IMR-90 (cell line): ENCODE measurements at regions not wholly inside any gene's neighbourhood (a gene's known extent, or its start where the extent isn't known, plus 50 kb on each side); places are given as distances from the start of the nearest gene placed in this dataset.

Source experiments
- ATAC-seq: fragments of 200-7000 bp; cut with Tn5 transposase; 2 replicates; pipeline ENCODE4 v1.9.1; 2020; ENCODE audit warnings: low read depth, mild to moderate bottlenecking, moderate library complexity
- BruUV-seq: library from RNA; stranded (reverse); fragments of 400-500 nt; replicated peaks from 2 replicates; lab custom pipeline; 2021; lab: Mats Ljungman, UMichigan
- CTCF ChIA-PET: fragments of 300-600 bp; formaldehyde crosslinking; extraction: SDS; loops from one replicate; lab custom pipeline; 2021; ENCODE audit warnings: antibody characterized with exemption; lab: Yijun Ruan, JAX
- POLR2A ChIA-PET: fragments of 300-600 bp; sonication (Branson Sonifier 250); formaldehyde crosslinking; loops from one replicate; lab custom pipeline; 2022; ENCODE audit warnings: antibody characterized with exemption; ENCODE audit not compliant: unreplicated experiment; lab: Charles Lee
- DNase-seq: peaks from one replicate; pipeline ENCODE4 v3.0.0; 2013
- H2AFZ ChIP-seq: replicated peaks from 2 replicates; pipeline ENCODE3; 2013; ENCODE audit warnings: low read length, mild to moderate bottlenecking; ENCODE audit not compliant: poor library complexity
- H2AK5ac ChIP-seq: 2 replicates; pipeline ENCODE4 v1.6.1; 2013; ENCODE audit warnings: low read depth, low read length, inconsistent platforms
- H2AK9ac ChIP-seq: replicated peaks from 2 replicates; pipeline ENCODE3; 2013; ENCODE audit warnings: mild to moderate bottlenecking, low read depth, low read length, moderate library complexity; ENCODE audit not compliant: poor library complexity
- H2BK120ac ChIP-seq: 2 replicates; pipeline ENCODE4 v1.6.1; 2013; ENCODE audit warnings: low read depth, low read length, inconsistent platforms
- H2BK15ac ChIP-seq: 3 replicates; pipeline ENCODE4 v1.6.1; 2013; ENCODE audit warnings: low read depth, low read length, inconsistent platforms
- H2BK20ac ChIP-seq: 2 replicates; pipeline ENCODE4 v1.6.1; 2013; ENCODE audit warnings: low read depth, mild to moderate bottlenecking, inconsistent platforms, low read length, moderate library complexity
- H2BK5ac ChIP-seq: 2 replicates; pipeline ENCODE4 v1.6.1; 2013; ENCODE audit warnings: mild to moderate bottlenecking, low read depth, low read length, inconsistent platforms; ENCODE audit not compliant: poor library complexity, severe bottlenecking
- H3K14ac ChIP-seq: replicated peaks from 2 replicates; pipeline ENCODE4 v1.6.1; 2013; ENCODE audit warnings: low read depth, low read length, inconsistent platforms
- H3K18ac ChIP-seq: 2 replicates; pipeline ENCODE4 v1.6.1; 2013; ENCODE audit warnings: low read depth, low read length, control low read depth
- H3K23ac ChIP-seq: 2 replicates; pipeline ENCODE4 v1.6.1; 2013; ENCODE audit warnings: low read depth, low read length, inconsistent platforms
- H3K27ac ChIP-seq: 2 replicates; pipeline ENCODE4 v1.5.1; 2013; ENCODE audit warnings: mild to moderate bottlenecking, control low read depth, low read length; ENCODE audit not compliant: insufficient read depth
- H3K27me3 ChIP-seq: 2 replicates; pipeline ENCODE4 v1.6.1; 2013; ENCODE audit warnings: low read length; ENCODE audit not compliant: control insufficient read depth, insufficient read depth
- H3K36me3 ChIP-seq: 2 replicates; pipeline ENCODE4 v1.6.1; 2013; ENCODE audit warnings: low read length, mixed read lengths; ENCODE audit not compliant: control insufficient read depth, insufficient read depth
- H3K4ac ChIP-seq: 2 replicates; pipeline ENCODE4 v1.6.1; 2013; ENCODE audit warnings: low read depth, low read length, inconsistent platforms
- H3K4me1 ChIP-seq: 2 replicates; pipeline ENCODE4 v1.6.1; 2013; ENCODE audit warnings: low read length, mixed read lengths; ENCODE audit not compliant: control insufficient read depth, insufficient read depth
- H3K4me2 ChIP-seq: 2 replicates; pipeline ENCODE4 v1.6.1; 2013; ENCODE audit warnings: low read depth, mild to moderate bottlenecking, control low read depth, low read length, moderate library complexity
- H3K4me3 ChIP-seq: 2 replicates; pipeline ENCODE4 v1.5.1; 2013; ENCODE audit warnings: low read depth, mild to moderate bottlenecking, control low read depth, low read length, moderate library complexity; ENCODE audit not compliant: insufficient read depth
- H3K56ac ChIP-seq: 2 replicates; pipeline ENCODE4 v1.6.1; 2013; ENCODE audit warnings: low read length, inconsistent platforms; ENCODE audit not compliant: insufficient read depth; ENCODE audit errors: extremely low read depth
- H3K79me1 ChIP-seq, 2 experiments: 2 replicates each; pipeline ENCODE4 v1.6.1; 2013; ENCODE audit warnings: low read length in 2 of 2, inconsistent platforms in 1 of 2, low read depth in 1 of 2
- H3K9ac ChIP-seq: 2 replicates; pipeline ENCODE4 v1.6.1; 2013; ENCODE audit warnings: low read depth, low read length, control low read depth
- H3K9me1 ChIP-seq: 2 replicates; pipeline ENCODE4 v1.6.1; 2013; ENCODE audit warnings: low read length, inconsistent platforms; ENCODE audit not compliant: insufficient read depth
- H3K9me3 ChIP-seq: 2 replicates; pipeline ENCODE4 v1.6.1; 2013; ENCODE audit warnings: low read length; ENCODE audit not compliant: control insufficient read depth, insufficient read depth
- H4K20me1 ChIP-seq: 2 replicates; pipeline ENCODE4 v1.6.1; 2013; ENCODE audit warnings: low read length, inconsistent platforms; ENCODE audit not compliant: insufficient read depth
- H4K5ac ChIP-seq: 2 replicates; pipeline ENCODE4 v1.6.1; 2013; ENCODE audit warnings: mild to moderate bottlenecking, low read depth, low read length, control low read depth
- H4K8ac ChIP-seq, 2 experiments: 2 replicates each; pipeline ENCODE4 v1.6.1; 2013; ENCODE audit warnings: low read depth in 2 of 2, low read length in 2 of 2, control low read depth in 1 of 2, inconsistent platforms in 1 of 2
- H4K91ac ChIP-seq: 2 replicates; pipeline ENCODE4 v1.6.1; 2013; ENCODE audit warnings: low read depth, low read length, inconsistent platforms; ENCODE audit not compliant: insufficient read depth
- BHLHE40 ChIP-seq: fragments of 150-350 bp; IDR thresholded peaks from 2 replicates; pipeline ENCODE4 v1.6.1; 2016; ENCODE audit warnings: mild to moderate bottlenecking, low read depth, low read length
- CEBPB ChIP-seq: IDR thresholded peaks from 2 replicates; pipeline ENCODE4 v1.6.1; 2012; ENCODE audit warnings: low read depth, low read length, improper control_type of control experiment
- CHD1 ChIP-seq: IDR thresholded peaks from 2 replicates; pipeline ENCODE4 v1.6.1; 2012; ENCODE audit warnings: low read depth, low read length, improper control_type of control experiment
- CTCF ChIP-seq: conservative IDR thresholded peaks from 2 replicates; pipeline ENCODE4 v1.5.1; 2012; ENCODE audit warnings: mild to moderate bottlenecking, low read depth, low read length, improper control_type of control experiment
- ELK1 ChIP-seq: fragments of 150-350 bp; IDR thresholded peaks from 2 replicates; pipeline ENCODE4 v1.6.1; 2016; ENCODE audit warnings: low read depth, mild to moderate bottlenecking, low read length, moderate library complexity, borderline replicate concordance
- FOS ChIP-seq: fragments of 150-350 bp; IDR thresholded peaks from 2 replicates; pipeline ENCODE4 v1.6.1; 2016; ENCODE audit warnings: low read depth, low read length
- MAFK ChIP-seq: IDR thresholded peaks from 2 replicates; pipeline ENCODE4 v1.6.1; 2012; ENCODE audit warnings: low read depth, low read length, improper control_type of control experiment
- MAZ ChIP-seq: IDR thresholded peaks from 2 replicates; pipeline ENCODE4 v1.6.1; 2012; ENCODE audit warnings: low read depth, mild to moderate bottlenecking, low read length, improper control_type of control experiment, moderate library complexity, borderline replicate concordance
- MXI1 ChIP-seq: IDR thresholded peaks from 2 replicates; pipeline ENCODE4 v1.6.1; 2012; ENCODE audit warnings: low read depth, mild to moderate bottlenecking, low read length, moderate library complexity, borderline replicate concordance
- NFE2L2 ChIP-seq: fragments of 150-350 bp; IDR thresholded peaks from 2 replicates; pipeline ENCODE4 v1.6.1; 2016; ENCODE audit warnings: low read depth, mild to moderate bottlenecking, low read length
- POLR2A ChIP-seq: IDR thresholded peaks from 2 replicates; pipeline ENCODE4 v1.6.1; 2012; ENCODE audit warnings: mild to moderate bottlenecking, low read depth, low read length
- RAD21 ChIP-seq: IDR thresholded peaks from 2 replicates; pipeline ENCODE4 v1.6.1; 2012; ENCODE audit warnings: low read length, improper control_type of control experiment
- RCOR1 ChIP-seq: IDR thresholded peaks from 2 replicates; pipeline ENCODE4 v1.6.1; 2012; ENCODE audit warnings: mild to moderate bottlenecking, low read length, improper control_type of control experiment; ENCODE audit not compliant: insufficient replicate concordance
- RFX5 ChIP-seq: IDR thresholded peaks from 2 replicates; pipeline ENCODE4 v1.8.0; 2012; ENCODE audit warnings: low read depth, mild to moderate bottlenecking, low read length, moderate library complexity
- SMC3 ChIP-seq: fragments of 150-350 bp; IDR thresholded peaks from 2 replicates; pipeline ENCODE4 v1.6.1; 2016; ENCODE audit warnings: low read depth, mild to moderate bottlenecking, antibody characterized with exemption, low read length, moderate library complexity
- USF2 ChIP-seq: fragments of 150-350 bp; IDR thresholded peaks from 2 replicates; pipeline ENCODE4 v1.6.1; 2017; ENCODE audit warnings: mild to moderate bottlenecking, antibody characterized with exemption, low read length, low read depth
- WGBS, 2 experiments: methylation state at CpG; one replicate each; pipeline versions ENCODE4 v1.1.5 to v1.1.7; 2013; ENCODE audit warnings: missing lambda C conversion rate in 2 of 2; ENCODE audit not compliant: insufficient read length in 1 of 2; ENCODE audit errors: extremely low coverage in 2 of 2; 5-methylcytosine and 5-hydroxymethylcytosine counted together
- dilution Hi-C: fragments of 300-500 bp; cut with HindIII; formaldehyde crosslinking; loops from one replicate; pipeline ENCODE4 v1.14.3; 2018; ENCODE audit warnings: low sequenced_read_pairs; ENCODE audit not compliant: unreplicated experiment
- in situ Hi-C: fragments of 300-500 bp; cut with MboI; formaldehyde crosslinking; loops from 3 replicates; pipeline ENCODE4 v1.14.3; 2019; ENCODE audit warnings: low sequenced_read_pairs, inconsistent platforms, mixed read lengths
- intact Hi-C: fragments of 100-400 bp; cut with micrococcal nuclease; formaldehyde crosslinking; loops from 2 replicates; pipeline ENCODE4 v1.10.0; 2022

- no peaks in the 10 kb centered on the region for H3K9me3 ChIP-seq
- H3K9ac ChIP-seq = no peak overlapping the region
- no peaks in the 10 kb centered on the region for H3K4me1 ChIP-seq
- no peak overlapping the region for H3K14ac ChIP-seq
- no peak overlapping the region for H3K4me2 ChIP-seq
- TF ChIP-seq MAZ (no peak), RAD21 (no peak), CHD1 (no peak), RCOR1 (no peak), BHLHE40 (no peak), CEBPB (no peak), POLR2A (no peak), MXI1 (no peak), USF2 (no peak), RFX5 (no peak), FOS (no peak), MAFK (no peak), NFE2L2 (no peak), CTCF (no peak), SMC3 (no peak), ELK1 (no peak)
- H4K91ac ChIP-seq = no peak overlapping the region
- H3K23ac ChIP-seq = no peak overlapping the region
- H2BK120ac ChIP-seq = no peak overlapping the region
- POLR2A ChIA-PET = no interaction called here
- no peaks in the 10 kb centered on the region for H3K9me1 ChIP-seq
- H4K5ac ChIP-seq = no peak overlapping the region
- no CpG with 5 or more reads among the region's 3 CpGs for WGBS, 2 experiments
- H2BK5ac ChIP-seq = no peak overlapping the region
- H3K56ac ChIP-seq = no peak overlapping the region
- dilution Hi-C loops = no loop called here
- intact Hi-C loops = no loop called here
- no peak overlapping the region for H3K18ac ChIP-seq
- no peak overlapping the region for H3K4ac ChIP-seq
- no peak overlapping the region for H2BK20ac ChIP-seq
- H2BK15ac ChIP-seq = no peak overlapping the region
- H4K20me1 ChIP-seq = no peaks in the 10 kb centered on the region
- no peak overlapping the region for H3K4me3 ChIP-seq
- no peak overlapping the region for H2AFZ ChIP-seq
- H3K27ac ChIP-seq = no peak overlapping the region
- H3K27me3 ChIP-seq = no peaks in the 10 kb centered on the region
- in situ Hi-C loops = no loop called here
- no peak for DNase-seq
- no peak overlapping the region for H4K8ac ChIP-seq
- no peaks in the 10 kb centered on the region for H3K36me3 ChIP-seq
- H2AK9ac ChIP-seq = no peak overlapping the region
- ATAC-seq = no peak
- BruUV-seq = no TSS peak
- no peaks in the 10 kb centered on the region for H3K79me1 ChIP-seq
- no peak overlapping the region for H2AK5ac ChIP-seq
- CTCF ChIA-PET = no interaction called here
Observed at GRCh38 chr3:81197386-81197785, 564.1 kb downstream of the GBE1 start.
